C4-2B (cell line): ENCODE measurements at regions not wholly inside any gene's neighbourhood (a gene's known extent, or its start where the extent isn't known, plus 50 kb on each side); places are given as distances from the start of the nearest gene placed in this dataset.
"Not testable (repeated sequence)": the region's sequence is repeated elsewhere in the genome, so short reads cannot be mapped to it uniquely, and the experiment has no call there.

Experiments
- H3K27ac ChIP-seq: fragments of 450-650 bp; 2 replicates; pipeline ENCODE4 v1.5.1; 2017
- CTCF ChIP-seq: fragments of 450-650 bp; conservative IDR thresholded peaks from 2 replicates; pipeline ENCODE4 v1.5.1; 2017; ENCODE audit warnings: mild to moderate bottlenecking
- ZFX ChIP-seq: fragments of 450-650 bp; IDR thresholded peaks from 2 replicates; pipeline ENCODE4 v1.6.1; 2017

DNA sequence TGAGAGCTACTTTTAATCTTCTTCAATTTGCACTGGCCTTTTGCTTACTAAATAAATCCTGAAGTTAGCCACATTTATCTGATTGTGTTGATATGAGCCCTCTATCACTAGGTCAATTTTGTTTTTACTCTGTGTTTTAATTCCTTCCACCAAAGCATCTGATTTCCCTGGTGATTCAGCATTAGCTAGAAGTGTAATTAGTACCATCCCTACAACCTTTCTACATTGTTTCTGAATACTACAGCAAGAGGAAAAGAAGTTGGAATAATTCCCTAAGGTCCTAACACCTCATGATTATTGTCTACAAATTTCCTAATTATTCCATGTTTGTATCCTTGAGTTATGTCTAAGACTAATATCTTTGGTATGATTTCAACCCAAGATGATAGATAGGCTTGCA, 1093.6 kb downstream of the SUCLG1 start:
- TF ChIP-seq ZFX = no peak
- no peak for TF ChIP-seq CTCF
- no peak overlapping the region for H3K27ac ChIP-seq

GRCh38 chr2:83364264-83364663, 1094.8 kb downstream of the SUCLG1 start:
- H3K27ac ChIP-seq = no peak overlapping the region
- TF ChIP-seq ZFX (no peak), CTCF (no peak)

DNA sequence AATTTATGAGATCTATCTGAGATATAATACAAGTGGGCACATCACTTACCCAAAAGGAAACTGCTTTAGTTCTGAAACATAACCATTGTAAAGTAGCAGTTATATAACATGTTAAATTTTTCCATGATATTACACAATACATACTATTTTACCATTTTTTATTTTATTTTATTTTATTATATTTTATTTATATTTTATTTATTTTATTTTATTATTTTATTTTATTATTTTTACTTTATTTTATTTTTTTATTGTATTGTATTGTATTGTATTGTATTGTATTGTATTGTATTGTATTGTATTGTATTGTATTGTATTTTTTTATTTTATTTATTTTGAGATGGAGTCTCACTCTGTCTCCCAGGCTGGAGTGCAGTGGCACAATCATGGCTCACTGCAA, 1095.9 kb downstream of the SUCLG1 start:
- not testable (repeated sequence) for H3K27ac ChIP-seq

GRCh38 chr2:83359336-83359735, 1099.7 kb downstream of the SUCLG1 start:
- no peak for TF ChIP-seq CTCF
- TF ChIP-seq ZFX = no peak
- no peak overlapping the region for H3K27ac ChIP-seq

- TF ChIP-seq ZFX = no peak
- TF ChIP-seq CTCF = no peak
- H3K27ac ChIP-seq = no peak overlapping the region
Measured at GRCh38 chr2:83342860-83343329, 1116.2 kb downstream of the SUCLG1 start.

DNA sequence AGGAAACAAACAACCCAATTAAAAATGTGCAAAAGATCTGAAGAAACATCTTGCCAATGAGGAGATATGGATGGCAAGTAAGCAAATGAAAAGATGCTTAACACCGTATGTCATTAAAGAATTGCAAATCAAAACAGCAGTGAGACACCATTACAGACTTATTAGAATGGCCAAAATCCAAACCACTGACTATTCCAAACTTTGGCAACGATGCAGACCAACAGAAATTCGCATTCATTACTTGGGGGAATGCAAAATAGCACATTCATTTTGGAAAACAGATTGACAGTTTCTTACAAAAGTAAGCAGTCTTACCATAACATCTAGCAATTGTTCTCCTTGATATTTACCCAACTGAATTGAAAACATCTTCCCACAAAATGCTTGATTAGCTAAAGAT, 1118.7 kb downstream of the SUCLG1 start:
- no peak for TF ChIP-seq ZFX
- TF ChIP-seq CTCF = no peak
- no peak overlapping the region for H3K27ac ChIP-seq

- not testable (repeated sequence) for H3K27ac ChIP-seq
Measured at GRCh38 chr2:83339942-83340341, 1119.1 kb downstream of the SUCLG1 start.

- no peak overlapping the region for H3K27ac ChIP-seq
- TF ChIP-seq CTCF = no peak
- TF ChIP-seq ZFX = no peak
Measured at GRCh38 chr2:83331810-83332209, 1127.3 kb downstream of the SUCLG1 start.

GRCh38 chr2:83323038-83323437, 1136.0 kb downstream of the SUCLG1 start:
- TF ChIP-seq ZFX (no peak), CTCF (no peak)

More at GRCh38 chr2:83323038-83323437, 1136.0 kb downstream of the SUCLG1 start:
- H3K27ac ChIP-seq = no peak overlapping the region
